ENCODE measurements at regions not wholly inside any gene's neighbourhood (a gene's known extent, or its start where the extent isn't known, plus 50 kb on each side); places are given as distances from the start of the nearest gene placed in this dataset.

DNA sequence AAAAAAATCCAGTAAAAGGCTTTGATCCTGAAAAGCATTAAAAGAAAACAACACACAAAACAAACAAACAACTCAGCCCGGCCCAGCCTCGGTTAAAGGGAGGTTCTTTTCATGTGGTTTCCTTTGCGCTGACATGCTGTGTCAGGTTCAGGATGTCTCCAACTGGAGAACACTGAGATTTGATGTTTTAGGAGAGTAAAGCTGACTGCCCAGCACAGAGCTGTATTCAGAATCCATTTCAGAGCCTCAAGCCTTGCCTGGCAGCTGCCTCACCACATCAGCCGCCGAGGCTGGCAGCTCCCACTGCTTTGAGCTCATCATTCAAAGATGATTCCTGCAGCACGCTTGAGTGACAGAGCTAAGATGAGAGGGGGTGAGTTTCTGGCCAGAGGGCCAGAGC is 205.8 kb upstream of the LYZL1 start:
- TF ChIP-seq, protein P1, sequence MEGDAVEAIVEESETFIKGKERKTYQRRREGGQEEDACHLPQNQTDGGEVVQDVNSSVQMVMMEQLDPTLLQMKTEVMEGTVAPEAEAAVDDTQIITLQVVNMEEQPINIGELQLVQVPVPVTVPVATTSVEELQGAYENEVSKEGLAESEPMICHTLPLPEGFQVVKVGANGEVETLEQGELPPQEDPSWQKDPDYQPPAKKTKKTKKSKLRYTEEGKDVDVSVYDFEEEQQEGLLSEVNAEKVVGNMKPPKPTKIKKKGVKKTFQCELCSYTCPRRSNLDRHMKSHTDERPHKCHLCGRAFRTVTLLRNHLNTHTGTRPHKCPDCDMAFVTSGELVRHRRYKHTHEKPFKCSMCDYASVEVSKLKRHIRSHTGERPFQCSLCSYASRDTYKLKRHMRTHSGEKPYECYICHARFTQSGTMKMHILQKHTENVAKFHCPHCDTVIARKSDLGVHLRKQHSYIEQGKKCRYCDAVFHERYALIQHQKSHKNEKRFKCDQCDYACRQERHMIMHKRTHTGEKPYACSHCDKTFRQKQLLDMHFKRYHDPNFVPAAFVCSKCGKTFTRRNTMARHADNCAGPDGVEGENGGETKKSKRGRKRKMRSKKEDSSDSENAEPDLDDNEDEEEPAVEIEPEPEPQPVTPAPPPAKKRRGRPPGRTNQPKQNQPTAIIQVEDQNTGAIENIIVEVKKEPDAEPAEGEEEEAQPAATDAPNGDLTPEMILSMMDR (IDR thresholded peaks at IDR 0.05) = no peak
- no peak for TF ChIP-seq POLR2A (IDR thresholded peaks at IDR 0.05)
- no peak for TF ChIP-seq POLR2AphosphoS5 (IDR thresholded peaks at IDR 0.05; ENCODE audit: insufficient read depth in 1 of 2, low read depth in 1 of 2)
